ENCODE measurements at regions not wholly inside any gene's neighbourhood (a gene's known extent, or its start where the extent isn't known, plus 50 kb on each side); places are given as distances from the start of the nearest gene placed in this dataset.

DNA sequence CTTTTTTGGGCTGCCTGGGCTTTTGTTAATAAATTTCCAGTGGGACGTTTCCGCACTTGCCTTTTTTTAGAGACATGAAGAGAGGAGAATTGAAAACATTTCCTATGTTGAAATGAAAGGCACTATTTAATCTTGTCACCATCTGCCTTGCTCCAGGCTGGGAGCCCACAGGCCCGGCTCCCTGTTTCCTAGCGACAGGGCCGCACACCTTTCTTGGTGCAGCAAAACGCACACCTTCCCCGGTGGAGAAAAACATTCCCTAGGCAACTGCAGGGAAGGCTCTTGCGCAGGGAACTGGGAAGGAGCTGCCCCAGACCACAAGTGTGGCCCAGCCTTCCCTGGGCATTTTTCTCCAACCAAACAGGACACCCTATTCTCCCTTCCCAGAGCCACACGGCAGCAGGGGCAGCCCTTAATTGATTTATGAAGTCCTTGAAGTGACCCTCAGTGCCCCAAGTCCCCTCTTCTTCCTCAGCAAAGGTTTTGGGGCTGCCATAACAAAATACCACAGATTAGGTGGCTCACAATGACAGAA lies 79.3 kb upstream of the KCNK12 start:
- TF ChIP-seq, protein P1, sequence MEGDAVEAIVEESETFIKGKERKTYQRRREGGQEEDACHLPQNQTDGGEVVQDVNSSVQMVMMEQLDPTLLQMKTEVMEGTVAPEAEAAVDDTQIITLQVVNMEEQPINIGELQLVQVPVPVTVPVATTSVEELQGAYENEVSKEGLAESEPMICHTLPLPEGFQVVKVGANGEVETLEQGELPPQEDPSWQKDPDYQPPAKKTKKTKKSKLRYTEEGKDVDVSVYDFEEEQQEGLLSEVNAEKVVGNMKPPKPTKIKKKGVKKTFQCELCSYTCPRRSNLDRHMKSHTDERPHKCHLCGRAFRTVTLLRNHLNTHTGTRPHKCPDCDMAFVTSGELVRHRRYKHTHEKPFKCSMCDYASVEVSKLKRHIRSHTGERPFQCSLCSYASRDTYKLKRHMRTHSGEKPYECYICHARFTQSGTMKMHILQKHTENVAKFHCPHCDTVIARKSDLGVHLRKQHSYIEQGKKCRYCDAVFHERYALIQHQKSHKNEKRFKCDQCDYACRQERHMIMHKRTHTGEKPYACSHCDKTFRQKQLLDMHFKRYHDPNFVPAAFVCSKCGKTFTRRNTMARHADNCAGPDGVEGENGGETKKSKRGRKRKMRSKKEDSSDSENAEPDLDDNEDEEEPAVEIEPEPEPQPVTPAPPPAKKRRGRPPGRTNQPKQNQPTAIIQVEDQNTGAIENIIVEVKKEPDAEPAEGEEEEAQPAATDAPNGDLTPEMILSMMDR (conservative IDR thresholded peaks at IDR 0.05; ENCODE audit: low read length) = no peak
- TF ChIP-seq EZH2phosphoT487 (IDR thresholded peaks at IDR 0.05; ENCODE audit: borderline replicate concordance) = no peak

Data from Loucy (cell line).